Mesenchymal stem cell (in vitro differentiated cells and primary cell): ENCODE measurements at regions not wholly inside any gene's neighbourhood (a gene's known extent, or its start where the extent isn't known, plus 50 kb on each side); places are given as distances from the start of the nearest gene placed in this dataset.

Experiments
- DNase-seq: peaks from one replicate; pipeline ENCODE4 v3.0.0-alpha.2; 2013
- H2AFZ ChIP-seq: one replicate; pipeline ENCODE4 v1.6.1; 2013; ENCODE audit warnings: low read depth, mild to moderate bottlenecking, control low read depth, inconsistent platforms, low read length, moderate library complexity
- H2AK5ac ChIP-seq: 2 replicates; pipeline ENCODE4 v1.6.1; 2013; ENCODE audit warnings: low read length, moderate library complexity, mild to moderate bottlenecking, inconsistent platforms; ENCODE audit not compliant: severe bottlenecking
- H2BK120ac ChIP-seq: one replicate; pipeline ENCODE4 v1.6.1; 2013; ENCODE audit warnings: low read depth, mild to moderate bottlenecking, inconsistent platforms, low read length, moderate library complexity
- H2BK12ac ChIP-seq, 2 experiments: one replicate each; pipeline ENCODE4 v1.6.1; 2013; ENCODE audit warnings: inconsistent platforms in 2 of 2, low read length in 2 of 2, mild to moderate bottlenecking in 2 of 2, moderate library complexity in 2 of 2, control low read depth in 1 of 2
- H2BK15ac ChIP-seq: one replicate; pipeline ENCODE4 v1.6.1; 2013; ENCODE audit warnings: mild to moderate bottlenecking, low read depth, inconsistent platforms; ENCODE audit not compliant: poor library complexity, severe bottlenecking
- H2BK5ac ChIP-seq: 2 replicates; pipeline ENCODE4 v1.6.1; 2013; ENCODE audit warnings: low read depth, mild to moderate bottlenecking, low read length, control low read depth, inconsistent platforms; ENCODE audit not compliant: poor library complexity, severe bottlenecking
- H3K14ac ChIP-seq, 2 experiments: one replicate each; pipeline ENCODE4 v1.6.1; 2013; ENCODE audit warnings: inconsistent platforms in 2 of 2, low read length in 2 of 2, control low read depth in 1 of 2, mild to moderate bottlenecking in 1 of 2, moderate library complexity in 1 of 2
- H3K18ac ChIP-seq, 2 experiments: one replicate each; pipeline ENCODE4 v1.6.1; 2013; ENCODE audit warnings: inconsistent platforms in 2 of 2, low read length in 2 of 2, control low read depth in 1 of 2, low read depth in 1 of 2, mild to moderate bottlenecking in 1 of 2
- H3K23ac ChIP-seq, 2 experiments: one replicate each; pipeline ENCODE4 v1.6.1; 2013; ENCODE audit warnings: inconsistent platforms in 2 of 2, low read length in 2 of 2, mild to moderate bottlenecking in 2 of 2, moderate library complexity in 2 of 2, control low read depth in 1 of 2
- H3K27ac ChIP-seq: 2 replicates; pipeline ENCODE4 v1.5.1; 2013; ENCODE audit warnings: mild to moderate bottlenecking, moderate library complexity, low read length, control low read depth, inconsistent platforms; ENCODE audit not compliant: poor library complexity, severe bottlenecking
- H3K27me3 ChIP-seq, 2 experiments: 2 replicates each; pipeline versions ENCODE4 v1.6.1 to v1.7.0; 2013; ENCODE audit warnings: low read length in 2 of 2, mild to moderate bottlenecking in 2 of 2, moderate library complexity in 2 of 2, control low read depth in 1 of 2, inconsistent platforms in 1 of 2; ENCODE audit not compliant: control insufficient read depth in 1 of 2, insufficient read depth in 1 of 2
- H3K36me3 ChIP-seq, 2 experiments: 2 replicates each; pipeline versions ENCODE4 v1.6.1 to v1.7.0; 2013; ENCODE audit warnings: low read length in 2 of 2, control low read depth in 1 of 2, inconsistent platforms in 1 of 2, low read depth in 1 of 2, mild to moderate bottlenecking in 1 of 2; ENCODE audit not compliant: insufficient read depth in 2 of 2, control insufficient read depth in 1 of 2
- H3K4ac ChIP-seq, 2 experiments: one replicate each; pipeline ENCODE4 v1.6.1; 2013; ENCODE audit warnings: inconsistent platforms in 2 of 2, low read length in 2 of 2, mild to moderate bottlenecking in 2 of 2, moderate library complexity in 2 of 2, control low read depth in 1 of 2, low read depth in 1 of 2
- H3K4me1 ChIP-seq: 2 replicates; pipeline ENCODE4 v1.6.1; 2013; ENCODE audit warnings: low read depth, low read length, control low read depth; ENCODE audit not compliant: control insufficient read depth, insufficient read depth
- H3K4me2 ChIP-seq: 2 replicates; pipeline ENCODE4 v1.6.1; 2013; ENCODE audit warnings: low read length, mild to moderate bottlenecking, inconsistent platforms; ENCODE audit not compliant: poor library complexity, severe bottlenecking
- H3K4me3 ChIP-seq, 2 experiments: 2 replicates each; pipeline versions ENCODE4 v1.5.1 to v1.7.0; 2013; ENCODE audit warnings: low read length in 2 of 2, mild to moderate bottlenecking in 2 of 2, control low read depth in 1 of 2, low read depth in 1 of 2; ENCODE audit not compliant: insufficient read depth in 1 of 2
- H3K79me1 ChIP-seq: replicated peaks from 2 replicates; pipeline ENCODE4 v1.6.1; 2013; ENCODE audit warnings: mild to moderate bottlenecking, control low read depth, low read length, inconsistent platforms; ENCODE audit not compliant: poor library complexity, severe bottlenecking
- H3K9ac ChIP-seq: 2 replicates; pipeline ENCODE4 v1.7.0; 2013; ENCODE audit warnings: mild to moderate bottlenecking, low read length, moderate library complexity
- H3K9me3 ChIP-seq: 2 replicates; pipeline ENCODE4 v1.7.0; 2013; ENCODE audit warnings: mild to moderate bottlenecking, low read length; ENCODE audit not compliant: control insufficient read depth
- H4K8ac ChIP-seq: one replicate; pipeline ENCODE4 v1.6.1; 2013; ENCODE audit warnings: inconsistent platforms, mild to moderate bottlenecking, low read length, moderate library complexity
- H4K91ac ChIP-seq: one replicate; pipeline ENCODE4 v1.6.1; 2013; ENCODE audit warnings: mild to moderate bottlenecking, low read length, inconsistent platforms
- WGBS: methylation state at CpG from one replicate; pipeline ENCODE4 v1.1.7; 2013; ENCODE audit warnings: mixed read lengths; 5-methylcytosine and 5-hydroxymethylcytosine counted together

GRCh38 chr11:26093206-26093605, 238.7 kb upstream of the ANO3 start:
- Histone ChIP-seq H2AK5ac (no peak overlapping the region), H3K27me3 (no peaks in the 10 kb centered on the region), H3K9ac (no peak overlapping the region), H2BK120ac (no peak overlapping the region), H3K79me1 (no peaks in the 10 kb centered on the region), H2BK15ac (no peak overlapping the region), H3K27ac (no peak overlapping the region), H3K18ac (no peak overlapping the region), H3K4me3 (no peak overlapping the region), H3K36me3 (no peaks in the 10 kb centered on the region), H3K23ac (no peak overlapping the region), H3K4me2 (no peak overlapping the region), H4K91ac (no peak overlapping the region), H3K4ac (no peak overlapping the region), H2AFZ (no peak overlapping the region), H4K8ac (no peak overlapping the region), H2BK12ac (no peak overlapping the region), H2BK5ac (no peak overlapping the region), H3K4me1 (no peaks in the 10 kb centered on the region), H3K14ac (no peak overlapping the region), H3K9me3 (no peaks in the 10 kb centered on the region)
- WGBS, result no CpG with 5 or more reads among the region's 2 CpGs
- DNase-seq, result no peak

- Histone ChIP-seq H3K27me3 (no peaks in the 10 kb centered on the region), H4K91ac (no peak overlapping the region)
- WGBS, result 88% methylated on average over 1 of the region's 5 CpGs
Measured at GRCh38 chr11:26095340-26095739, 236.6 kb upstream of the ANO3 start.

GRCh38 chr11:26096451-26096850, 235.5 kb upstream of the ANO3 start:
- Histone ChIP-seq H3K27ac (no peak overlapping the region), H3K4me3 (no peak overlapping the region), H3K4me2 (no peak overlapping the region), H3K14ac (no peak overlapping the region), H2BK12ac (no peak overlapping the region), H2BK15ac (no peak overlapping the region), H3K4ac (no peak overlapping the region), H2AK5ac (no peak overlapping the region), H4K8ac (no peak overlapping the region), H2BK5ac (no peak overlapping the region), H3K9me3 (no peaks in the 10 kb centered on the region), H3K18ac (no peak overlapping the region), H4K91ac (no peak overlapping the region), H3K23ac (no peak overlapping the region), H3K36me3 (no peaks in the 10 kb centered on the region), H3K9ac (no peak overlapping the region), H3K79me1 (no peaks in the 10 kb centered on the region), H2AFZ (no peak overlapping the region), H3K4me1 (no peaks in the 10 kb centered on the region), H3K27me3 (no peaks in the 10 kb centered on the region), H2BK120ac (no peak overlapping the region)
- 57% methylated on average over 6 of the region's 6 CpGs for WGBS
- peak; percentile 32 for DNase-seq

More at GRCh38 chr11:26095340-26095739, 236.6 kb upstream of the ANO3 start:
- no peaks in the 10 kb centered on the region for H3K9me3 ChIP-seq
- H3K14ac ChIP-seq, result no peak overlapping the region
- H4K8ac ChIP-seq, result no peak overlapping the region
- no peak overlapping the region for H3K4me2 ChIP-seq
- H3K36me3 ChIP-seq, result no peaks in the 10 kb centered on the region
- H3K9ac ChIP-seq, result no peak overlapping the region
- no peak for DNase-seq
- H3K4me1 ChIP-seq, result no peaks in the 10 kb centered on the region
- no peak overlapping the region for H3K23ac ChIP-seq
- H2BK12ac ChIP-seq, result no peak overlapping the region
- no peak overlapping the region for H2AFZ ChIP-seq
- no peaks in the 10 kb centered on the region for H3K79me1 ChIP-seq
- H3K4me3 ChIP-seq, result no peak overlapping the region
- no peak overlapping the region for H3K4ac ChIP-seq
- peak overlapping the region; percentile 77 for H2AK5ac ChIP-seq
- no peak overlapping the region for H3K18ac ChIP-seq
- H2BK15ac ChIP-seq, result no peak overlapping the region
- H2BK5ac ChIP-seq, result no peak overlapping the region
- H3K27ac ChIP-seq, result no peak overlapping the region
- H2BK120ac ChIP-seq, result no peak overlapping the region

GRCh38 chr11:26102325-26102724, 229.6 kb upstream of the ANO3 start:
- no peak overlapping the region for H3K14ac ChIP-seq
- no peaks in the 10 kb centered on the region for H3K9me3 ChIP-seq
- H3K4me3 ChIP-seq, result no peak overlapping the region
- no peaks in the 10 kb centered on the region for H3K4me1 ChIP-seq
- H2BK5ac ChIP-seq, result no peak overlapping the region
- no peak overlapping the region for H2BK12ac ChIP-seq
- no peak overlapping the region for H3K27ac ChIP-seq
- 91% methylated on average over 5 of the region's 5 CpGs for WGBS
- H2BK120ac ChIP-seq, result no peak overlapping the region
- no peak overlapping the region for H3K4ac ChIP-seq
- H3K4me2 ChIP-seq, result no peak overlapping the region
- DNase-seq, result no peak
- no peak overlapping the region for H3K18ac ChIP-seq
- no peak overlapping the region for H2AK5ac ChIP-seq
- no peak overlapping the region for H3K9ac ChIP-seq
- H3K23ac ChIP-seq, result no peak overlapping the region
- no peaks in the 10 kb centered on the region for H3K36me3 ChIP-seq
- H4K91ac ChIP-seq, result no peak overlapping the region
- H3K27me3 ChIP-seq, result no peaks in the 10 kb centered on the region
- no peak overlapping the region for H2BK15ac ChIP-seq
- no peaks in the 10 kb centered on the region for H3K79me1 ChIP-seq
- H2AFZ ChIP-seq, result no peak overlapping the region
- no peak overlapping the region for H4K8ac ChIP-seq
